ENCODE measurements at regions not wholly inside any gene's neighbourhood (a gene's known extent, or its start where the extent isn't known, plus 50 kb on each side); places are given as distances from the start of the nearest gene placed in this dataset.

DNA sequence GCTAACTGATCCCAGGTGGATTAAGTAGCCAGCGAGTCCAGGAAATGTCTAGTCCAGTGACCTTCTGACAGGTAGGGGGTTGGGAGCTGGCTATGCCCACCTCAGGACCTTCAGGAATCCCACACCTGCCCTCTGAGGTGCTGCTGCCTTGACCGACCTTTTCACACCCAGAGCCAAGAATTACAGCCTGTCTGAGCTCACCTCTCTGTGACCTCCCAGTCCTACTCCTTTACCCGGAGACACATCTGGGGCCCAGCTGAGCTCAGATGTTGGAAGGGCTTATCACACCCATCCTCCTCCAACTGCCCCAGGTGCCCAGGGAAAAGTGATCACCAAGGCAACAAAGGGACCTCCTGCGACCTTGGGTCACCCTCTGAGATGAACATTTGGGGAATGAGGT lies 413.3 kb upstream of the TNP1 start:
- H3K9me1 ChIP-seq (ENCODE audit: control insufficient read depth, extremely low read depth, insufficient read depth, low read length) = no peaks in the 10 kb centered on the region
- TF ChIP-seq CTCF (optimal IDR thresholded peaks at IDR 0.05 in 1 of 3, IDR thresholded peaks at IDR 0.05 in 1 of 3, conservative IDR thresholded peaks at IDR 0.05 in 1 of 3; ENCODE audit: extremely low read depth in 1 of 3, insufficient read depth in 2 of 3, low read length in 3 of 3) (no peak), EZH2 (IDR thresholded peaks at IDR 0.05; ENCODE audit: low read length) (no peak)
- no peak for DNase-seq (ENCODE audit: low read depth, low spot score)
- no peaks in the 10 kb centered on the region for H3K79me2 ChIP-seq (ENCODE audit: control insufficient read depth, insufficient read depth, low read length)
- no peaks in the 10 kb centered on the region for H4K20me1 ChIP-seq (ENCODE audit: control insufficient read depth, extremely low read depth, insufficient read depth, low read length)
- H2AFZ ChIP-seq (ENCODE audit: control insufficient read depth, low read length) = no peak overlapping the region
- H3K4me3 ChIP-seq (ENCODE audit: control insufficient read depth in 2 of 3, extremely low read depth in 1 of 3, insufficient read depth in 2 of 3, low read depth in 1 of 3, low read length in 3 of 3) = no peak overlapping the region
- no peak for FAIRE-seq
- dilution Hi-C loops (cut with MboI; ENCODE audit: extremely low pct_ligation_motif_present, low sequenced_read_pairs) = no loop called here
- no peaks in the 10 kb centered on the region for H3K27me3 ChIP-seq (ENCODE audit: control insufficient read depth, extremely low read depth, insufficient read depth, low read length)
- no peak overlapping the region for H3K9ac ChIP-seq (ENCODE audit: control insufficient read depth, extremely low read depth, insufficient read depth, low read length)
- peaks cover 11% of the 10 kb centered on the region for H3K4me1 ChIP-seq (ENCODE audit: control insufficient read depth, extremely low read depth, insufficient read depth, low read length)
- H3K27ac ChIP-seq (ENCODE audit: control insufficient read depth, insufficient read depth, low read length) = no peak overlapping the region
- H3K36me3 ChIP-seq (ENCODE audit: control insufficient read depth in 2 of 2, extremely low read depth in 1 of 2, insufficient read depth in 2 of 2, low read length in 2 of 2) = no peaks in the 10 kb centered on the region
- H3K9me3 ChIP-seq (ENCODE audit: control insufficient read depth, low read depth, low read length) = no peaks in the 10 kb centered on the region
- no peak overlapping the region for H3K4me2 ChIP-seq (ENCODE audit: control insufficient read depth, extremely low read depth, insufficient read depth, low read depth, low read length)

DNA sequence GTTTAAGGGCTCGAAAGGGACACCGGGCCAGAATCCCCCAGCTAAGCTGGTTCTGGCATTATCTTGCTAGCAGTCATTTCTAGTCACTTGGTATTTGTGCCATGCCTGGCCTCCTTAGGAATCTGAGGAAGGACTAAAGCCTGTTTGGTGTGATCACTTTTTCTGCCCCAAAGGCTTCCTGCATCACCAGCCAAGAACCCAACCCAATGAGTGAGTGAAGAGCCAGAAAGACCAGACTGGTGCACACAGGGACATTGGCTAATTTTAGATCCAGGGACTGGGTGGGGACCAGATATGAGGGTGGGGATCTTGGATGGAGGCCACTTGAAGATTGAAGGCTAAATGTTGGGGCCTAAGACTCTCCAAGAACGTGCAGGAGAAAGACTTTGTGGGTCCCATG lies 411.9 kb upstream of the TNP1 start:
- no peak overlapping the region for H3K9ac ChIP-seq (ENCODE audit: control insufficient read depth, extremely low read depth, insufficient read depth, low read length)
- DNase-seq (ENCODE audit: low read depth, low spot score) = no peak
- no peaks in the 10 kb centered on the region for H3K36me3 ChIP-seq (ENCODE audit: control insufficient read depth in 2 of 2, extremely low read depth in 1 of 2, insufficient read depth in 2 of 2, low read length in 2 of 2)
- no peak overlapping the region for H3K27ac ChIP-seq (ENCODE audit: control insufficient read depth, insufficient read depth, low read length)
- no peaks in the 10 kb centered on the region for H3K79me2 ChIP-seq (ENCODE audit: control insufficient read depth, insufficient read depth, low read length)
- no peak for FAIRE-seq
- H3K4me3 ChIP-seq (ENCODE audit: control insufficient read depth in 2 of 3, extremely low read depth in 1 of 3, insufficient read depth in 2 of 3, low read depth in 1 of 3, low read length in 3 of 3) = no peak overlapping the region
- dilution Hi-C loops (cut with MboI; ENCODE audit: extremely low pct_ligation_motif_present, low sequenced_read_pairs) = no loop called here
- H4K20me1 ChIP-seq (ENCODE audit: control insufficient read depth, extremely low read depth, insufficient read depth, low read length) = no peaks in the 10 kb centered on the region
- no peak for TF ChIP-seq EZH2 (IDR thresholded peaks at IDR 0.05; ENCODE audit: low read length)
- no peak for TF ChIP-seq CTCF (optimal IDR thresholded peaks at IDR 0.05 in 1 of 3, IDR thresholded peaks at IDR 0.05 in 1 of 3, conservative IDR thresholded peaks at IDR 0.05 in 1 of 3; ENCODE audit: extremely low read depth in 1 of 3, insufficient read depth in 2 of 3, low read length in 3 of 3)
- no peaks in the 10 kb centered on the region for H3K9me3 ChIP-seq (ENCODE audit: control insufficient read depth, low read depth, low read length)
- H2AFZ ChIP-seq (ENCODE audit: control insufficient read depth, low read length) = peak overlapping the region; percentile 23
- H3K4me1 ChIP-seq (ENCODE audit: control insufficient read depth, extremely low read depth, insufficient read depth, low read length) = no peaks in the 10 kb centered on the region
- no peak overlapping the region for H3K4me2 ChIP-seq (ENCODE audit: control insufficient read depth, extremely low read depth, insufficient read depth, low read depth, low read length)
- H3K27me3 ChIP-seq (ENCODE audit: control insufficient read depth, extremely low read depth, insufficient read depth, low read length) = no peaks in the 10 kb centered on the region
- no peaks in the 10 kb centered on the region for H3K9me1 ChIP-seq (ENCODE audit: control insufficient read depth, extremely low read depth, insufficient read depth, low read length)

All from keratinocyte (primary cell).